Ovary (tissue), 3 donors: ENCODE measurements at regions not wholly inside any gene's neighbourhood (a gene's known extent, or its start where the extent isn't known, plus 50 kb on each side); places are given as distances from the start of the nearest gene placed in this dataset.

Experiments used
- CTCF ChIP-seq, 3 donors: fragments of 450-650 bp in 2 of 3; fragments of 200-600 bp in 1 of 3; IDR thresholded peaks; one replicate each; pipeline versions ENCODE4 v1.5.1 to v1.8.0; 2016 to 2022; ENCODE audit warnings: antibody characterized with exemption in 3 of 3, mild to moderate bottlenecking in 1 of 3
- EP300 ChIP-seq: sonication (generic); formaldehyde crosslinking; IDR thresholded peaks from one replicate; pipeline ENCODE4 v1.6.1; 2017; ENCODE audit warnings: antibody characterized with exemption
- POLR2A ChIP-seq: fragments of 450-650 bp; IDR thresholded peaks from one replicate; pipeline ENCODE4 v1.6.1; 2017; ENCODE audit warnings: antibody characterized with exemption, mild to moderate bottlenecking, moderate library complexity
- donor health status: DM: no; HTN: no; CAD: no.

DNA sequence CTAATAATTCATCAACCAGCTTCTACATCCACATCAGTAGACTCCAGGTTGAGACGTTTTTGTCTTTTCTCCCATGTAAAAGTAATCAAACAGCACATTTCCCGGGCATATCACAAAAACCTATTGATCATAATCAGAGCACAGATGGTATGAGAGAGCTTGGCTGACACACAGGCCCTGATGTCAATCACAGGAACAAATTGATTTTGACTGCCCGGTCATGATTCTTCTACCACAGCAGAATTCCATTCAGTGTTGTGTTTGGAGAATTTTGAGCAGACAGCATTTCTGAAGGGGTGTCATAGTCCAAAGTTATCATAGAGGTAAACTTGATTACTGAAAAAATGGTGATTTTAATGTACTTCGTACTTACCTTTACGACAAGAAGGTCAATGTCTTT, 351.1 kb downstream of the ZSWIM6 start:
- no peak for TF ChIP-seq CTCF (IDR thresholded peaks at IDR 0.05)
- TF ChIP-seq EP300, result no peak
- no peak for TF ChIP-seq POLR2A
